ENCODE measurements at regions not wholly inside any gene's neighbourhood (a gene's known extent, or its start where the extent isn't known, plus 50 kb on each side); places are given as distances from the start of the nearest gene placed in this dataset.

- TF ChIP-seq, protein P1, sequence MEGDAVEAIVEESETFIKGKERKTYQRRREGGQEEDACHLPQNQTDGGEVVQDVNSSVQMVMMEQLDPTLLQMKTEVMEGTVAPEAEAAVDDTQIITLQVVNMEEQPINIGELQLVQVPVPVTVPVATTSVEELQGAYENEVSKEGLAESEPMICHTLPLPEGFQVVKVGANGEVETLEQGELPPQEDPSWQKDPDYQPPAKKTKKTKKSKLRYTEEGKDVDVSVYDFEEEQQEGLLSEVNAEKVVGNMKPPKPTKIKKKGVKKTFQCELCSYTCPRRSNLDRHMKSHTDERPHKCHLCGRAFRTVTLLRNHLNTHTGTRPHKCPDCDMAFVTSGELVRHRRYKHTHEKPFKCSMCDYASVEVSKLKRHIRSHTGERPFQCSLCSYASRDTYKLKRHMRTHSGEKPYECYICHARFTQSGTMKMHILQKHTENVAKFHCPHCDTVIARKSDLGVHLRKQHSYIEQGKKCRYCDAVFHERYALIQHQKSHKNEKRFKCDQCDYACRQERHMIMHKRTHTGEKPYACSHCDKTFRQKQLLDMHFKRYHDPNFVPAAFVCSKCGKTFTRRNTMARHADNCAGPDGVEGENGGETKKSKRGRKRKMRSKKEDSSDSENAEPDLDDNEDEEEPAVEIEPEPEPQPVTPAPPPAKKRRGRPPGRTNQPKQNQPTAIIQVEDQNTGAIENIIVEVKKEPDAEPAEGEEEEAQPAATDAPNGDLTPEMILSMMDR (IDR thresholded peaks at IDR 0.05) = no peak
- no peak for TF ChIP-seq EP300 (IDR thresholded peaks at IDR 0.05)
- TF ChIP-seq POLR2A (IDR thresholded peaks at IDR 0.05) = no peak
These were observed 417.3 kb downstream of the IPO8 start for GRCh38 chr12:30278401-30278800.

All from suprapubic skin (tissue), 3 donors.